ENCODE measurements at regions not wholly inside any gene's neighbourhood (a gene's known extent, or its start where the extent isn't known, plus 50 kb on each side); places are given as distances from the start of the nearest gene placed in this dataset.

- no peak for TF ChIP-seq CTCF (conservative IDR thresholded peaks at IDR 0.05 in 1 of 2, IDR thresholded peaks at IDR 0.05 in 1 of 2; ENCODE audit: low read depth in 1 of 2, low read length in 2 of 2)
- no peak for TF ChIP-seq EZH2 (IDR thresholded peaks at IDR 0.05; ENCODE audit: low read length, missing control alignments)
These were observed 67.6 kb upstream of the LCLAT1 start for GRCh38 chr2:30379481-30379880.
